Endodermal cell (in vitro differentiated cells): ENCODE measurements at regions not wholly inside any gene's neighbourhood (a gene's known extent, or its start where the extent isn't known, plus 50 kb on each side); places are given as distances from the start of the nearest gene placed in this dataset.

Source experiments
- DNase-seq: peaks from one replicate; pipeline ENCODE4 v3.0.0-alpha.2; 2017
- H3K27ac ChIP-seq: 2 replicates; pipeline ENCODE4 v1.5.1; 2013; ENCODE audit warnings: mild to moderate bottlenecking, low read depth, low read length, moderate library complexity
- H3K27me3 ChIP-seq: 2 replicates; pipeline ENCODE4 v1.6.1; 2013; ENCODE audit warnings: mild to moderate bottlenecking, low read length, moderate library complexity; ENCODE audit not compliant: insufficient read depth, control insufficient read depth, poor library complexity, severe bottlenecking
- H3K36me3 ChIP-seq: 2 replicates; pipeline ENCODE4 v1.7.0; 2013; ENCODE audit warnings: mild to moderate bottlenecking, low read length, moderate library complexity; ENCODE audit not compliant: control insufficient read depth, insufficient read depth
- H3K4me1 ChIP-seq: one replicate; pipeline ENCODE4 v1.7.0; 2013; ENCODE audit warnings: low read length; ENCODE audit not compliant: control insufficient read depth, insufficient read depth
- H3K4me3 ChIP-seq: 2 replicates; pipeline ENCODE4 v1.5.1; 2013; ENCODE audit warnings: mild to moderate bottlenecking, low read length, moderate library complexity
- H3K9ac ChIP-seq: 2 replicates; pipeline ENCODE4 v1.6.1; 2013; ENCODE audit warnings: mild to moderate bottlenecking, low read length, moderate library complexity; ENCODE audit not compliant: poor library complexity, severe bottlenecking; ENCODE audit errors: extremely low read depth
- H3K9me3 ChIP-seq: 2 replicates; pipeline ENCODE4 v1.6.1; 2013; ENCODE audit warnings: mild to moderate bottlenecking, low read length, moderate library complexity; ENCODE audit not compliant: control insufficient read depth
- H3K27ac Mint-ChIP-seq: 2 replicates; pipeline ENCODE4 v1.8.0; 2020; ENCODE audit warnings: mixed read lengths
- H3K27me3 Mint-ChIP-seq: 2 replicates; pipeline ENCODE4 v1.8.0; 2021; ENCODE audit warnings: mild to moderate bottlenecking, mixed read lengths; ENCODE audit not compliant: insufficient read depth
- H3K36me3 Mint-ChIP-seq: 2 replicates; pipeline ENCODE4 v1.8.0; 2020; ENCODE audit warnings: low read depth, mixed read lengths
- H3K4me1 Mint-ChIP-seq: 2 replicates; pipeline ENCODE4 v1.8.0; 2020; ENCODE audit warnings: mixed read lengths
- H3K4me3 Mint-ChIP-seq: 2 replicates; pipeline ENCODE4 v1.8.0; 2020; ENCODE audit warnings: mild to moderate bottlenecking, moderate library complexity, mixed read lengths
- H3K9me3 Mint-ChIP-seq: 2 replicates; pipeline ENCODE4 v1.8.0; 2020; ENCODE audit warnings: mild to moderate bottlenecking, mixed read lengths
- WGBS, 2 experiments: methylation state at CpG; one replicate each; pipeline versions ENCODE4 v1.1.5 to v1.1.7; 2013; ENCODE audit warnings: missing lambda C conversion rate in 2 of 2, mixed read lengths in 1 of 2; ENCODE audit not compliant: insufficient coverage in 1 of 2, insufficient read length in 1 of 2; 5-methylcytosine and 5-hydroxymethylcytosine counted together
- TF ChIP-seq, protein P1 (sequence below): fragments of 200-600 bp; sonication (generic); conservative IDR thresholded peaks from 2 replicates; pipeline ENCODE4 v1.5.0; 2021; ENCODE audit warnings: antibody characterized with exemption, mild to moderate bottlenecking

DNA sequence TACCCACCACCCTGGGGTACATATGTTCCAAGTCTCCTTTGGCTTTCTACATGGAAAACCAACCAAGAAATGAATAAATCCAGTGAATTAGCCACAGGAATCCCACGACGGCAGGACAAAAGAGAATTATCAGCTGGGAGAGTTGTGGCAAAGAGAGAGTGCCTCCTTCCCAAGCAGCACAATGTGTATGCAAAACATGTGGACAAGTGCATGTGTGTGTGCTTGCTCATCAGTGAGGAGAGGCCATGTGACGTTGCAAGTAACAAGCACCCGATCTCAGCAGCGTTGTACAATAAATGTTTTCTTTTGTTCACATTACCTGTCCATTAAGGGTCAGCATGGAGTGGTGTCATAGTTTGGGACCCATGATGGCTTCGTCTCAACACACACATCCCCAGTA lies 50.0 kb upstream of the EMX2 start:
- Histone ChIP-seq H3K9me3 (no peaks in the 10 kb centered on the region), H3K27me3 (peaks cover 71% of the 10 kb centered on the region), H3K4me3 (no peak overlapping the region), H3K36me3 (no peaks in the 10 kb centered on the region), H3K27ac (no peak overlapping the region), H3K9ac (no peak overlapping the region), H3K4me1 (no peaks in the 10 kb centered on the region)
- Mint-ChIP-seq H3K9me3 (no peaks in the 10 kb centered on the region), H3K4me1 (peaks cover 3% of the 10 kb centered on the region), H3K4me3 (no peak overlapping the region), H3K36me3 (no peaks in the 10 kb centered on the region), H3K27me3 (peaks cover 74% of the 10 kb centered on the region), H3K27ac (no peak overlapping the region)
- TF ChIP-seq, protein P1, sequence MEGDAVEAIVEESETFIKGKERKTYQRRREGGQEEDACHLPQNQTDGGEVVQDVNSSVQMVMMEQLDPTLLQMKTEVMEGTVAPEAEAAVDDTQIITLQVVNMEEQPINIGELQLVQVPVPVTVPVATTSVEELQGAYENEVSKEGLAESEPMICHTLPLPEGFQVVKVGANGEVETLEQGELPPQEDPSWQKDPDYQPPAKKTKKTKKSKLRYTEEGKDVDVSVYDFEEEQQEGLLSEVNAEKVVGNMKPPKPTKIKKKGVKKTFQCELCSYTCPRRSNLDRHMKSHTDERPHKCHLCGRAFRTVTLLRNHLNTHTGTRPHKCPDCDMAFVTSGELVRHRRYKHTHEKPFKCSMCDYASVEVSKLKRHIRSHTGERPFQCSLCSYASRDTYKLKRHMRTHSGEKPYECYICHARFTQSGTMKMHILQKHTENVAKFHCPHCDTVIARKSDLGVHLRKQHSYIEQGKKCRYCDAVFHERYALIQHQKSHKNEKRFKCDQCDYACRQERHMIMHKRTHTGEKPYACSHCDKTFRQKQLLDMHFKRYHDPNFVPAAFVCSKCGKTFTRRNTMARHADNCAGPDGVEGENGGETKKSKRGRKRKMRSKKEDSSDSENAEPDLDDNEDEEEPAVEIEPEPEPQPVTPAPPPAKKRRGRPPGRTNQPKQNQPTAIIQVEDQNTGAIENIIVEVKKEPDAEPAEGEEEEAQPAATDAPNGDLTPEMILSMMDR = no peak
- 84 to 89% methylated on average over 2 to 6 of the region's 6 CpGs for WGBS, 2 experiments
- DNase-seq = no peak

DNA sequence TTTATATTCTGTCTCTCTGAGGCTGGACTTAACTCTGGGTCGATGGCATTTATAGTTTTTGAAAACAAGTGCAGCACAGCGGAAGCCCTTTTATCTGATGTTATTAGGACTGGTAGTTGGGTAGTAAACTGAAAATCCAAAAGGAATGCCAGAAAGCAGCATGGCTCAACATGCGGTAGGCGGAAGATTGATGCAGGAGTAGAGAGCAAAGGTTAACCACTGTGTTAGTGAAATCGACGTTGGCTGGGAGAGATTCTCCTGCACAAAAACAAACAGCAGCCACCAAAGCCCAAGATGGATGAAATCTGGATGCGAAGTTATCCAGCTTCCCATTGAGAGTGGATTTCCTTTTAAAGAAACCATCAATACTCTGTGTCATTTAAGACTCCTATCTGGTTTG lies 54.5 kb upstream of the EMX2 start:
- Histone ChIP-seq H3K9ac (no peak overlapping the region), H3K27me3 (peaks cover 35% of the 10 kb centered on the region), H3K9me3 (no peaks in the 10 kb centered on the region), H3K4me1 (no peaks in the 10 kb centered on the region), H3K36me3 (no peaks in the 10 kb centered on the region), H3K27ac (no peak overlapping the region), H3K4me3 (no peak overlapping the region)
- H3K27me3 Mint-ChIP-seq = peaks cover 51% of the 10 kb centered on the region
- H3K4me3 Mint-ChIP-seq = no peak overlapping the region
- H3K27ac Mint-ChIP-seq = no peak overlapping the region
- no peaks in the 10 kb centered on the region for H3K4me1 Mint-ChIP-seq
- TF ChIP-seq, protein P1 = no peak
- no peak for DNase-seq
- no peaks in the 10 kb centered on the region for H3K36me3 Mint-ChIP-seq
- no peaks in the 10 kb centered on the region for H3K9me3 Mint-ChIP-seq
- 85 to 88% methylated on average over 6 to 7 of the region's 7 CpGs for WGBS, 2 experiments

DNA sequence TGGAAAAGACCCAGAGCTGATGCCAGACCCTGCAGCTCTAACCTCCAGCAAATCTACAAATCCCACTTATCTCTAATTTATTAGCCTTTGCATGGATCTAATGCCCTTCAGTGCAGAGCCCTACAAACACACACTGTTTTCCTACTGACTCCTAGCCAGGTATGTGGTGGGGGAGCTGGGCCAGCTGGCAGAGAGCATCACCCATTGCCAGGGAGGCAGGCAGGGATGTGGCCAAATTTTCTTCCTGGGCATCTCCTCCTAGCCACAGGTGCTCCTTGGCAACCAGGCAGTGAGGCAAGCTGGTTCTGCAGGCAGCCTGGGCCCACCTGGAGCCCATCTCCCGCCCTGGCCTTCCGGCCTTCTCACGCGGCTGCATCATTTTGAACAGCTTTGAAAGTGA lies 55.9 kb upstream of the EMX2 start:
- H3K27ac Mint-ChIP-seq = no peak overlapping the region
- no peaks in the 10 kb centered on the region for H3K4me1 ChIP-seq
- no peaks in the 10 kb centered on the region for H3K36me3 Mint-ChIP-seq
- H3K4me1 Mint-ChIP-seq = no peaks in the 10 kb centered on the region
- no peak overlapping the region for H3K4me3 ChIP-seq
- no peak overlapping the region for H3K27ac ChIP-seq
- WGBS, 2 experiments = 98% methylated on average over 4 of the region's 4 CpGs; no CpG with 5 or more reads in 1 of the 2 experiments
- no peaks in the 10 kb centered on the region for H3K36me3 ChIP-seq
- DNase-seq = no peak
- no peak overlapping the region for H3K4me3 Mint-ChIP-seq
- H3K9ac ChIP-seq = no peak overlapping the region
- H3K9me3 Mint-ChIP-seq = no peaks in the 10 kb centered on the region
- no peaks in the 10 kb centered on the region for H3K9me3 ChIP-seq
- peaks cover 21% of the 10 kb centered on the region for H3K27me3 ChIP-seq
- peaks cover 38% of the 10 kb centered on the region for H3K27me3 Mint-ChIP-seq
- TF ChIP-seq, protein P1 = no peak
